Fibroblast of mammary gland (primary cell): ENCODE measurements at regions not wholly inside any gene's neighbourhood (a gene's known extent, or its start where the extent isn't known, plus 50 kb on each side); places are given as distances from the start of the nearest gene placed in this dataset.
"Not testable (repeated sequence)": the region's sequence is repeated elsewhere in the genome, so short reads cannot be mapped to it uniquely, and the experiment has no call there.

Experiments
- DNase-seq: peaks from one replicate; pipeline ENCODE4 v3.0.0-alpha.2; 2010; ENCODE audit warnings: low read depth
- H3K4me3 ChIP-seq: 2 replicates; pipeline ENCODE4 v1.5.1; 2011; ENCODE audit warnings: low read depth, mild to moderate bottlenecking, low read length, moderate library complexity; ENCODE audit not compliant: control insufficient read depth
- CTCF ChIP-seq: conservative IDR thresholded peaks from 2 replicates; pipeline ENCODE4 v1.5.1; 2011; ENCODE audit warnings: low read depth, low read length, inconsistent platforms; ENCODE audit not compliant: control insufficient read depth, insufficient read depth

GRCh38 chr9:115808108-115808507 lies 345.5 kb upstream of the PAPPA start:
- H3K4me3 ChIP-seq: no peak overlapping the region
- DNase-seq: no peak
- no peak for TF ChIP-seq CTCF

- TF ChIP-seq CTCF: no peak
- no peak overlapping the region for H3K4me3 ChIP-seq
Measured at GRCh38 chr9:115808695-115809094, 344.9 kb upstream of the PAPPA start.

GRCh38 chr9:115810166-115810565 lies 343.4 kb upstream of the PAPPA start:
- DNase-seq: no peak
- H3K4me3 ChIP-seq: no peak overlapping the region
- no peak for TF ChIP-seq CTCF

More at GRCh38 chr9:115808695-115809094, 344.9 kb upstream of the PAPPA start:
- peak; percentile 40 for DNase-seq

- TF ChIP-seq CTCF: no peak
- DNase-seq: no peak
- H3K4me3 ChIP-seq: no peak overlapping the region
Measured at GRCh38 chr9:115814081-115814480, 339.5 kb upstream of the PAPPA start.

- no peak for TF ChIP-seq CTCF
- DNase-seq: no peak
- no peak overlapping the region for H3K4me3 ChIP-seq
Measured at GRCh38 chr9:115815786-115816185, 337.8 kb upstream of the PAPPA start.

GRCh38 chr9:115818651-115819050 lies 334.9 kb upstream of the PAPPA start:
- H3K4me3 ChIP-seq, DNase-seq: not testable (repeated sequence)

- DNase-seq: no peak
- no peak overlapping the region for H3K4me3 ChIP-seq
- no peak for TF ChIP-seq CTCF
Measured at GRCh38 chr9:115832031-115832430, 321.6 kb upstream of the PAPPA start.
